Hepatocyte (in vitro differentiated cells): ENCODE measurements at regions not wholly inside any gene's neighbourhood (a gene's known extent, or its start where the extent isn't known, plus 50 kb on each side); places are given as distances from the start of the nearest gene placed in this dataset.

Experiments
- EZH2 ChIP-seq: fragments of 200-600 bp; sonication (generic); IDR thresholded peaks from 2 replicates; pipeline ENCODE4 v1.6.1; 2016; ENCODE audit warnings: antibody characterized with exemption, mild to moderate bottlenecking, borderline replicate concordance
- TF ChIP-seq, protein P1 (sequence below): fragments of 200-600 bp; sonication (generic); IDR thresholded peaks from 2 replicates; pipeline ENCODE4 v1.5.1; 2016; ENCODE audit warnings: antibody characterized with exemption, mild to moderate bottlenecking; ENCODE audit not compliant: poor library complexity

DNA sequence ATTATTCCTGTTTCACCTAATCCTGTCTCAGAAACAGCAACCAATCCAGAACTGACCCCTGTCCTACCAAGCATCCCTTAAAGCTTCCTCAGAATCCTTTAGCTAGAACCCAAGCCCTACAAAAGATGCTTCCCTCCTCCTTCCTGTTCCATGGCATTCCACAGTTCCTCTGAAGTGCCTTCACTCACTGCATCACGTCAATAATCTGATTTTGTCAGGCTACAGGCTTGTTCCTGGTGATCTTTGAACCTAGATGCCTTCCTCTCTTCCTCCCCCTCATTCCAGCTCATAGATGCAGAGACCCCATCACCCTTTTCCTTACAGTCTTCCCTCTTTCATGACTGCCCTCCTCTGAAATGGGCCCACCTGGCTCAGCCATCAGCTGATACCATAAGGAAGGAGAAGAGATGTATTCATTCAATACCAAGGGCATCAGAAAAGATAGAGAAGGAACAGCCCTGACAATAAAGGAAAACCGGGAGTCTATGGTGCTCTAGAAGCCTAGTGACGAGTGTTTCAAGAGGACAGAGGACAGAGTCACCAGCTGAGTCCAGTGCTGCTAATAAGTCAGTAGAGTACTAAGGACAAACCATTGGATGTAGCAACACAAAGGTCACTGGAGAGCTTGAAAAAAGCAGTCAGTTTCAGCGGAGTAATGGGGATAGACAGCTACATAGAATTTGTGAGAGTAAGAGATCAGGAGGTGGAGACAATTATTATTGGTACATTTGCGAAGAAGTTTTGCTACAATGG is 62.5 kb upstream of the SPDEF start:
- TF ChIP-seq, protein P1, sequence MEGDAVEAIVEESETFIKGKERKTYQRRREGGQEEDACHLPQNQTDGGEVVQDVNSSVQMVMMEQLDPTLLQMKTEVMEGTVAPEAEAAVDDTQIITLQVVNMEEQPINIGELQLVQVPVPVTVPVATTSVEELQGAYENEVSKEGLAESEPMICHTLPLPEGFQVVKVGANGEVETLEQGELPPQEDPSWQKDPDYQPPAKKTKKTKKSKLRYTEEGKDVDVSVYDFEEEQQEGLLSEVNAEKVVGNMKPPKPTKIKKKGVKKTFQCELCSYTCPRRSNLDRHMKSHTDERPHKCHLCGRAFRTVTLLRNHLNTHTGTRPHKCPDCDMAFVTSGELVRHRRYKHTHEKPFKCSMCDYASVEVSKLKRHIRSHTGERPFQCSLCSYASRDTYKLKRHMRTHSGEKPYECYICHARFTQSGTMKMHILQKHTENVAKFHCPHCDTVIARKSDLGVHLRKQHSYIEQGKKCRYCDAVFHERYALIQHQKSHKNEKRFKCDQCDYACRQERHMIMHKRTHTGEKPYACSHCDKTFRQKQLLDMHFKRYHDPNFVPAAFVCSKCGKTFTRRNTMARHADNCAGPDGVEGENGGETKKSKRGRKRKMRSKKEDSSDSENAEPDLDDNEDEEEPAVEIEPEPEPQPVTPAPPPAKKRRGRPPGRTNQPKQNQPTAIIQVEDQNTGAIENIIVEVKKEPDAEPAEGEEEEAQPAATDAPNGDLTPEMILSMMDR = no peak
- TF ChIP-seq EZH2 = no peak
